Hematopoietic multipotent progenitor cell treated with erythropoietin and hydrocortisone succinate and interleukin-3 and kit ligand, for 8 days (in vitro differentiated cells): ENCODE measurements at regions not wholly inside any gene's neighbourhood (a gene's known extent, or its start where the extent isn't known, plus 50 kb on each side); places are given as distances from the start of the nearest gene placed in this dataset.

ENCODE experiments used
- DNase-seq: peaks from one replicate; pipeline ENCODE4 v3.0.0-alpha.2; 2015

GRCh38 chr1:10848109-10848684, 51.8 kb upstream of the CASZ1 start:
- no peak for DNase-seq

- no peak for DNase-seq
Measured at GRCh38 chr1:10850026-10850425, 53.6 kb upstream of the CASZ1 start.

- no peak for DNase-seq
Measured at GRCh38 chr1:10851024-10852013, 54.9 kb upstream of the CASZ1 start.

- no peak for DNase-seq
Measured at GRCh38 chr1:10852018-10852417, 55.6 kb upstream of the CASZ1 start.

- no peak for DNase-seq
Measured at GRCh38 chr1:10852486-10852885, 56.0 kb upstream of the CASZ1 start.

- no peak for DNase-seq
Measured at GRCh38 chr1:10852998-10853520, 56.6 kb upstream of the CASZ1 start.

- DNase-seq: no peak
Measured at GRCh38 chr1:10853701-10854100, 57.3 kb upstream of the CASZ1 start.

GRCh38 chr1:10854856-10855459, 58.5 kb upstream of the CASZ1 start:
- DNase-seq: no peak

GRCh38 chr1:10856176-10856683, 59.8 kb upstream of the CASZ1 start:
- no peak for DNase-seq

GRCh38 chr1:10856863-10857598, 60.6 kb upstream of the CASZ1 start:
- no peak for DNase-seq

- DNase-seq: no peak
Measured at GRCh38 chr1:10857687-10858086, 61.2 kb upstream of the CASZ1 start.

GRCh38 chr1:10860218-10860617, 63.8 kb upstream of the CASZ1 start:
- DNase-seq: no peak

GRCh38 chr1:10860682-10861081, 64.2 kb upstream of the CASZ1 start:
- no peak for DNase-seq

GRCh38 chr1:10861822-10862221, 65.4 kb upstream of the CASZ1 start:
- DNase-seq: no peak

- no peak for DNase-seq
Measured at GRCh38 chr1:10862743-10863335, 66.4 kb upstream of the CASZ1 start.

- DNase-seq: no peak
Measured at GRCh38 chr1:10863886-10864285, 67.4 kb upstream of the CASZ1 start.

- no peak for DNase-seq
Measured at GRCh38 chr1:10864776-10865175, 68.3 kb upstream of the CASZ1 start.

GRCh38 chr1:10865518-10866320, 69.3 kb upstream of the CASZ1 start:
- DNase-seq: no peak

GRCh38 chr1:10866321-10867093, 70.1 kb upstream of the CASZ1 start:
- no peak for DNase-seq

GRCh38 chr1:10867138-10867721, 70.8 kb upstream of the CASZ1 start:
- DNase-seq: peak; percentile 13
